Type B pancreatic cell (in vitro differentiated cells): ENCODE measurements at regions not wholly inside any gene's neighbourhood (a gene's known extent, or its start where the extent isn't known, plus 50 kb on each side); places are given as distances from the start of the nearest gene placed in this dataset.
A peak's percentile ranks its signal among the peaks of the same experiment; 100 is the strongest.

ENCODE experiments used
- DNase-seq: peaks from one replicate; pipeline ENCODE4 v3.0.0; 2021; ENCODE audit warnings: mixed read lengths; ENCODE audit not compliant: unreplicated experiment; ENCODE audit errors: extremely low spot score
- H3K27ac Mint-ChIP-seq: 2 replicates; pipeline ENCODE4 v1.8.0; 2021; ENCODE audit warnings: mild to moderate bottlenecking, mixed read lengths
- H3K27me3 Mint-ChIP-seq: 2 replicates; pipeline ENCODE4 v1.8.0; 2021; ENCODE audit warnings: mixed read lengths
- H3K36me3 Mint-ChIP-seq: 2 replicates; pipeline ENCODE4 v1.8.0; 2021; ENCODE audit warnings: mixed read lengths
- H3K4me1 Mint-ChIP-seq: one replicate; pipeline ENCODE4 v1.8.0; 2021; ENCODE audit warnings: mixed read lengths; ENCODE audit not compliant: unreplicated experiment
- H3K4me3 Mint-ChIP-seq: 2 replicates; pipeline ENCODE4 v1.8.0; 2021; ENCODE audit warnings: mild to moderate bottlenecking, mixed read lengths
- H3K9me3 Mint-ChIP-seq: 2 replicates; pipeline ENCODE4 v1.8.0; 2021; ENCODE audit warnings: mixed read lengths
- CTCF ChIP-seq: fragments of 200-600 bp; sonication (generic); conservative IDR thresholded peaks from 2 replicates; pipeline ENCODE4 v1.5.0; 2021; ENCODE audit warnings: antibody characterized with exemption, mild to moderate bottlenecking

- no peak overlapping the region for H3K4me3 Mint-ChIP-seq
Observed at GRCh38 chr12:74846116-74846515, 308.5 kb downstream of the ATXN7L3B start.

GRCh38 chr12:74847169-74847568 lies 309.5 kb downstream of the ATXN7L3B start:
- Mint-ChIP-seq H3K4me3 (no peak overlapping the region), H3K27ac (no peak overlapping the region), H3K9me3 (no peaks in the 10 kb centered on the region), H3K27me3 (peaks cover 3% of the 10 kb centered on the region), H3K36me3 (no peaks in the 10 kb centered on the region), H3K4me1 (no peaks in the 10 kb centered on the region)
- TF ChIP-seq CTCF: no peak
- DNase-seq: no peak

More at GRCh38 chr12:74846116-74846515, 308.5 kb downstream of the ATXN7L3B start:
- DNase-seq: no peak
- Mint-ChIP-seq H3K36me3 (no peaks in the 10 kb centered on the region), H3K9me3 (no peaks in the 10 kb centered on the region), H3K4me1 (no peaks in the 10 kb centered on the region), H3K27ac (no peak overlapping the region), H3K27me3 (peaks cover 3% of the 10 kb centered on the region)
- no peak for TF ChIP-seq CTCF

- no peak for TF ChIP-seq CTCF
- H3K4me3 Mint-ChIP-seq: no peak overlapping the region
- no peak overlapping the region for H3K27ac Mint-ChIP-seq
- no peak for DNase-seq
- no peaks in the 10 kb centered on the region for H3K9me3 Mint-ChIP-seq
- no peaks in the 10 kb centered on the region for H3K4me1 Mint-ChIP-seq
- H3K27me3 Mint-ChIP-seq: peaks cover 3% of the 10 kb centered on the region
- H3K36me3 Mint-ChIP-seq: no peaks in the 10 kb centered on the region
Observed at GRCh38 chr12:74848006-74848405, 310.4 kb downstream of the ATXN7L3B start.

GRCh38 chr12:74849801-74850200 lies 312.2 kb downstream of the ATXN7L3B start:
- TF ChIP-seq CTCF: peak; percentile 19
- no peak overlapping the region for H3K27ac Mint-ChIP-seq
- no peak for DNase-seq
- H3K36me3 Mint-ChIP-seq: no peaks in the 10 kb centered on the region
- peaks cover 3% of the 10 kb centered on the region for H3K27me3 Mint-ChIP-seq
- no peaks in the 10 kb centered on the region for H3K9me3 Mint-ChIP-seq
- H3K4me3 Mint-ChIP-seq: no peak overlapping the region
- H3K4me1 Mint-ChIP-seq: no peaks in the 10 kb centered on the region

- no peaks in the 10 kb centered on the region for H3K9me3 Mint-ChIP-seq
- no peak overlapping the region for H3K4me3 Mint-ChIP-seq
- no peak overlapping the region for H3K27ac Mint-ChIP-seq
- no peaks in the 10 kb centered on the region for H3K27me3 Mint-ChIP-seq
- H3K36me3 Mint-ChIP-seq: no peaks in the 10 kb centered on the region
- TF ChIP-seq CTCF: no peak
- DNase-seq: no peak
- H3K4me1 Mint-ChIP-seq: no peaks in the 10 kb centered on the region
Observed at GRCh38 chr12:74871817-74872216, 334.2 kb downstream of the ATXN7L3B start.

GRCh38 chr12:74885775-74886174 lies 323.9 kb downstream of the KCNC2 start:
- no peaks in the 10 kb centered on the region for H3K9me3 Mint-ChIP-seq
- no peak for TF ChIP-seq CTCF
- no peak for DNase-seq
- H3K36me3 Mint-ChIP-seq: no peaks in the 10 kb centered on the region
- no peak overlapping the region for H3K27ac Mint-ChIP-seq
- H3K4me1 Mint-ChIP-seq: peaks cover 10% of the 10 kb centered on the region
- no peak overlapping the region for H3K4me3 Mint-ChIP-seq
- H3K27me3 Mint-ChIP-seq: no peaks in the 10 kb centered on the region
